GM19043 (cell line): ENCODE measurements at regions not wholly inside any gene's neighbourhood (a gene's known extent, or its start where the extent isn't known, plus 50 kb on each side); places are given as distances from the start of the nearest gene placed in this dataset.
"Not testable (repeated sequence)": the region's sequence is repeated elsewhere in the genome, so short reads cannot be mapped to it uniquely, and the experiment has no call there.

Experiments used
- ATAC-seq: cut with Tn5 transposase; IDR thresholded peaks from one replicate; pipeline ENCODE4 v1.9.1; 2021; ENCODE audit warnings: low read depth; ENCODE audit not compliant: unreplicated experiment

- peak; percentile 77 for ATAC-seq
Observed at GRCh38 chr4:42282081-42282901, 115.0 kb upstream of the SHISA3 start.

GRCh38 chr4:42284030-42284429, 113.3 kb upstream of the SHISA3 start:
- no peak for ATAC-seq

- ATAC-seq = not testable (repeated sequence)
Observed at GRCh38 chr4:42288876-42289275, 108.4 kb upstream of the SHISA3 start.

- ATAC-seq = not testable (repeated sequence)
Observed at GRCh38 chr4:42292192-42292591, 105.1 kb upstream of the SHISA3 start.

GRCh38 chr4:42293967-42294813, 103.1 kb upstream of the SHISA3 start:
- no peak for ATAC-seq

GRCh38 chr4:42296196-42296595, 101.1 kb upstream of the SHISA3 start:
- ATAC-seq = no peak

GRCh38 chr4:42302348-42302747, 94.9 kb upstream of the SHISA3 start:
- no peak for ATAC-seq

- no peak for ATAC-seq
Observed at GRCh38 chr4:42306221-42307109, 90.8 kb upstream of the SHISA3 start.

GRCh38 chr4:42308247-42308646, 89.0 kb upstream of the SHISA3 start:
- no peak for ATAC-seq

- no peak for ATAC-seq
Observed at GRCh38 chr4:42309361-42310260, 87.7 kb upstream of the SHISA3 start.

GRCh38 chr4:42310358-42310757, 86.9 kb upstream of the SHISA3 start:
- no peak for ATAC-seq

GRCh38 chr4:42310806-42311205, 86.5 kb upstream of the SHISA3 start:
- no peak for ATAC-seq

GRCh38 chr4:42311591-42311990, 85.7 kb upstream of the SHISA3 start:
- ATAC-seq = no peak

GRCh38 chr4:42313420-42313819, 83.9 kb upstream of the SHISA3 start:
- ATAC-seq = not testable (repeated sequence)

GRCh38 chr4:42313872-42314271, 83.4 kb upstream of the SHISA3 start:
- no peak for ATAC-seq

GRCh38 chr4:42315231-42315630, 82.1 kb upstream of the SHISA3 start:
- no peak for ATAC-seq

GRCh38 chr4:42320822-42321388, 76.4 kb upstream of the SHISA3 start:
- no peak for ATAC-seq

GRCh38 chr4:42326040-42326439, 71.2 kb upstream of the SHISA3 start:
- no peak for ATAC-seq

- ATAC-seq = no peak
Observed at GRCh38 chr4:42326524-42326923, 70.8 kb upstream of the SHISA3 start.
